Posterior cingulate gyrus (tissue), 11 donors: ENCODE measurements at regions not wholly inside any gene's neighbourhood (a gene's known extent, or its start where the extent isn't known, plus 50 kb on each side); places are given as distances from the start of the nearest gene placed in this dataset.
"Not testable (repeated sequence)": the region's sequence is repeated elsewhere in the genome, so short reads cannot be mapped to it uniquely, and the experiment has no call there.

Experiments
- DNase-seq, 10 donors: peaks; one replicate each; pipeline versions ENCODE4 v3.0.0 to v3.0.0-alpha.2; 2020 to 2021; ENCODE audit warnings: mixed read lengths in 3 of 10
- intact Hi-C: fragments of 100-400 bp; cut with DNase I; formaldehyde crosslinking; loops from one replicate; pipeline ENCODE4 v1.15.1; 2023

DNA sequence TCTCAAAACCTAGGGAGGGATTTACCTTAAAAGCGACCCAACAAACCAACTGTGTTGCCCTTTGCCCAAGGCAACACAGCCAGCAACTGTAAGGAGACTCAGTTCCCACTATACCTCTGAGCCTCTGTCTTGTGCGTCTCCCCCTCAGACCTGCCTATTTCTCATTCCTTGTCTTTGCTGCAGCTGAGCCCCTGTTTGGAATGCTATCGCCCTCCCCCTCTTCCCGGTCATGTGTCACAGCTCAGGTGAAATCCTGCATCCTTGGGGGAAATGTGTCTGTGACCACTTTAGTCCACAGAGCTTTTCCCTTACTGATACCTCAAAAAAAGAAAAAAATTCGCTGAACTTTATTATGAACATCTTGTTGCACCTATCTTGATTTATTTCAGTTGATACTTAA is 52.0 kb upstream of the LRIG1 start:
- no peak for DNase-seq
- intact Hi-C loops, result no loop called here

- DNase-seq, result no peak
- intact Hi-C loops, result no loop called here
Observed at GRCh38 chr3:66553441-66554113, 52.8 kb upstream of the LRIG1 start.

- intact Hi-C loops, result no loop called here
- no peak for DNase-seq
Observed at GRCh38 chr3:66554178-66554577, 53.4 kb upstream of the LRIG1 start.

- no peak for DNase-seq
- intact Hi-C loops, result no loop called here
Observed at GRCh38 chr3:66555214-66555844, 54.5 kb upstream of the LRIG1 start.

DNA sequence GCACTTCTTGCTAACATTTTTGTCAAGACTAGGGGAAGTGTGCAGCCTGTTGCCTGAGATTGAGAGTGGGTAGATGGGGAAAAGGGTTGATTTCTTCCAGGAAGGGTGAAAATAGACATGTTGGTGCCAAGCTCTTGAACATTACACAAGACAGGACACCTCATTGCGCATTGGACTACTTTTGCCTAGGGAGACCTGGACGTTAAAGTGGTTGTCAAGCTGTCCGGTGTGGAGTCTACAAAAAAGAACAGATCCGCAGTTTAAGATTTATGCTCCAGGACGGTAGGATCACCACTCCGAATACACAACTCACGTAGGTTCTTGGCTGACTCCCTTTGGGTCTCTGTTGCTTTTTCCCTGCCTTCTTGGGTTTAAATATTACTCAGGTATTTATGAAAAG is 56.3 kb upstream of the LRIG1 start:
- DNase-seq, result no peak
- intact Hi-C loops, result no loop called here

DNA sequence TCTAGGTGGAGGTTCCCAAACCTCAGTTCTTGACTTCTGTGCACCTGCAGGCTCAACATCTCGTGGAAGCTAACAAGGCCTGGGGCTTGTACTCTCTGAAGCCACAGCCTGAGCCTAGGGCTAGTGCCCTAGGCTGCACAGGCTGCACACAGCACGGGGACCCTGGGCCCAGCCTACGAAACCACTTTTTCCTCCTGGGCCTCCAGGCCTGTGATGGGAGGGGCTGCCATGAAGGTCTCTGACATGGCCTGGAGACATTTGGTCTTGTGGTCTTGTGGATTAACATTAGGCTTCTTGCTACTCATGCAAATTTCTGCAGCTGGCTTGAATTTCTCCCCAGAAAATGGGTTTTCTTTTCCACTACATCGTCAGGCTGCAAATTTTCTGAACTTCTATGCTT is 59.1 kb upstream of the LRIG1 start:
- intact Hi-C loops, DNase-seq: not testable (repeated sequence)

DNA sequence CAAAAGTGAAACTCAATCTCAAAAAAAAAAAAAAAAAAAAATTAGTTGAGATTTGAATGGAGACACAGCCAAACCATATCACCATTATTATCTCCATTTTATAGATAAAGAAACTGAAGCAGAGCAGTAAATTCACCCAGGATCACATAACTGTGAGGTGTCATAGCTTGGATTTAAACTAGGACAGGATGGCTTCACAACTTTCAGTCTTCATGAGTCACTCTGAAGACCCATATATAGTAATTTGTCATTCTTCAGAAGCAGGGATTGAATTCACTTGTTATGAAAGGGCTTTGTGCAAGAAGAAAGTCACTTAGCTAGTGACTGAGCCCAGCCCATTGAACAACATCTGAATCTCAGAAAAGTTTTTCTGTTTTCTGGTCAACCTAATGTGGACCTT is 60.5 kb upstream of the LRIG1 start:
- intact Hi-C loops, result no loop called here
- DNase-seq, result no peak

DNA sequence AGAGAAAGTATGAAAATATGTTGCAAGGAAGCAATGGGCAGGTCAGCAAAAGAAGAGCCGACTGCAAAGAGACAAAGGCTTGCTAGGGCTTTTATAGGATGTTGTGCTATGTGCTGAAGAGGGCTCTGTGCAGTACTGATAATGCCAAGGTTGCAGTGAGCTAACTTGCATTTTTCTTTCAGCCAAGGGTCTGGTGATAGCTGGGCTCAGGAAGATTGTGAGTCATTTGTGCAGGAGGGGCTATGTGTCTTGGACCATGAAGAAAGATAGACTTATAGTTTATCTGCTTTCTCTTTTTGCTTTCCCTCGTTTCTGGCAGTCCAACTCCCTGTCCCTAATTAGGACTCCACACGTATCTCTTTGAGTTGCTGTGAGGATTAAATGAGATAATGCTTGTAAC is 64.5 kb upstream of the LRIG1 start:
- intact Hi-C loops, result no loop called here
- DNase-seq, result no peak

DNA sequence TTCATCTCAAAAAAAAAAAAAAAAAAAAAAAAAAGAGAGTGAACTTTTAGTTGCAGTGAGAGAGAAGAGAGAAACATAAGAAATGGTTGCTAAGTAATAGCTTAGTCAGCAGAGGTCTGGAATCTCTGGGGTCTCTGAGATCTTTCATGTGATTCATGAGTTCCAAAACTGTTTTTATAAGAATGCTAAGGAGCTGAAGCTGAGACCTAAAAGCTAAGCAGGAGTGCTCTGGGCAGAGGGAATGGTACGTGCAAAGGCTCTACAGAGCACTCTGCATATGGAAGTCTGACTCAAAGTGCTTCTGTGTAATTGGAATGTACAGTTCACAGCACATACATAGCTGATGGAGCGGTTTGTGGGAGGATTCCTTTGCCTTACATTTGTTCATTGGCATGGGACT is 66.3 kb upstream of the LRIG1 start:
- no peak for DNase-seq
- intact Hi-C loops, result no loop called here

DNA sequence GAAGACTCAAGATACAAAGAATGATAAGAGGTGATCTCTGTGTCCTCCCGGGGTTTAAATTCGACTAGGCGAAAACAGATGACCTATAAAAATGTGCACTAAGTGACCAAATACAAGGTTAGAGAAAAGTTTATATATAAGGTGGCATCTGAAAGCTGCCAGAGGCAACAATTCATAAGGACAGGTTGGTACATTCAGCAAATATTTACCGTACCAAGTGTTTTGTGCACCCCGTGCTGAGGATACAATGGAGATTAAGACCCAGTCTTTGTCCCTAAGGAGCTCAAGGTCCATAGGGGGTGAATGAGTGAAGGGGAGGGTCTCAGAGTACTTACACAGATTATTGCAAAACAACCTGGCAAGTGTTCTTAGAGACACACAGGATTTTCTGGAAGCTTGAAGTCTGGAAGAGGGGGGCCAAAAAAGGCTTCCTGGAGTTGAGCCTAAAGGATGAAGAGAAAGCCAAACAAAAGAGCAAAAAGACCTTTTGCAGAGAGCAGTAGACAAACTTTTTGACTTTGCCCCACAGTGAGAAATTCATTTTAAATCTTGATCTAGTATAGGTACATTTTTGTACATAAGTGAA is 71.4 kb upstream of the LRIG1 start:
- DNase-seq, result no peak
- intact Hi-C loops, result no loop called here

DNA sequence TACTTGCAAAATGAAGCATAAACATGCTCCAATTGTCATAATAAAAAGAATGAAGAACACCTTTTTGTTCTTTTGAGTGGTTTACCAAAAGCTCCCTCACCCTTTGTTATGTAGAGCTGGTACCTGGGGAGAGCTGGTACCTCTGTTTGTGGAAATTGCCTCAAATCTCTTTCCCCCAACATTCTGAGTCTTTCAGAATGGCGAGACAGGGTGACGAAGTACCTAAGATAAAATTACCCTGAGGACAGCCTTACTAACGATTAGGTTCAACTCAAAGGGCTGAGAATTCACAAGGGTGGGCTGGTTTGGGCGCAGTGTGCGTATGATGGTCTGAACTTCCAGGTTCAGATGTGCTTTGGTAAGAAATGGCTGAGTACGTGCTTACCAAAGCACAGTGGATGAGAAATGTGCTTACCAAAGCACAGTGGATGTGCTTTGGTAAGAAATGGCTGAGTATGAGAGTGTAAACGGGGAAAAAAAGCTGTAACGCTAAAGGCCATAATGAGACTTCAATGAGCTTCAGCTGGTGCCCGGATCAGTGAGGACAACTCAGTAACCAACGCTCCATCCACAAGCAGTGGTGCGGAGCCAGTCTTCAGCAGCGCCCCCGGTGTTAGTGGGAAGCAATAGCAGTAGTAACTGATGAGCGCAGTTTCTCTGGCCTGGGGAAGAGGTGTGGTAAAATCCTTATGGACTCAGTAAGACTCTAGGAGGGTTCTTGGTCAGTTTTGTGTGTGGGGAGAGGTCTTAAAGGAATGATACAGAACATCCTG is 72.3 kb upstream of the LRIG1 start:
- intact Hi-C loops, result no loop called here
- DNase-seq, result peak in 1 of 10 donors; percentile 10

- DNase-seq, result no peak
- intact Hi-C loops, result no loop called here
Observed at GRCh38 chr3:66574091-66574490, 73.3 kb upstream of the LRIG1 start.

DNA sequence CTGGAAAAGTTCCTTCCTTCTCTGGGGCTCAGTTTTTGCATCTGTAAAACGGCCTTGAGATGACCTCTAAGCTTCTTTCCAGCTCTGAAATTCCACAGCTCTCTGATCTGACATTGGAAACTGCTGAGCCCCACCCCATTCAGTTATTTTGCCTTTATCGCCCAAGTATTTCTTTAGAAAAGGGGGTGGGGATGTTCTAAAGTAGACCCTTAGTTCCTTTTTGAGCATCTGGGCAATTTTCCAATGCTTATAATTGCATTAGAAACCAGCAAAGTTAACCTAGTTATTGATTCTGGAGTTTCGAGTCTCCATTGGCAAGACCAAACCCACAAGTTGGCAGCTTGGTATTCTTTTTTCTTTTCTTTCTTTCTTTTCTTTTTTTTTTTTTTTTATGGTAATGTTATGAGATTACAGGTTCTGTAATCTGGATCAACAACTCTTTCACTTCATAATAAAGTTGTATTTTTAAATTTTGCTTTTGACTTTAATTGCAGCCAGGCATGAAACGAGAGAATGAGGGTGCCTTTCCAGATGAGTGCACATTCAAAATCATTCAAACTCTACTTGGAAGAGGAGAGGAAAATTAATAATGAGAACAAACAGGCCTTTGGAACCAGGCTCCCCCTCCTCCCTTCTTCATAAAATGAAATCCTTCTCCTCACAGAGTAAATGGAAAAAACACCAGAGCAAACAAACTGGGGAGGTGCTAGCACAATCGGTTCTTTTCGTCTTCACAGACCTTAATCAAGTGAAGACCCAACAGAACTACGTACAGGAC is 76.8 kb upstream of the LRIG1 start:
- no peak for DNase-seq
- intact Hi-C loops, result no loop called here

DNA sequence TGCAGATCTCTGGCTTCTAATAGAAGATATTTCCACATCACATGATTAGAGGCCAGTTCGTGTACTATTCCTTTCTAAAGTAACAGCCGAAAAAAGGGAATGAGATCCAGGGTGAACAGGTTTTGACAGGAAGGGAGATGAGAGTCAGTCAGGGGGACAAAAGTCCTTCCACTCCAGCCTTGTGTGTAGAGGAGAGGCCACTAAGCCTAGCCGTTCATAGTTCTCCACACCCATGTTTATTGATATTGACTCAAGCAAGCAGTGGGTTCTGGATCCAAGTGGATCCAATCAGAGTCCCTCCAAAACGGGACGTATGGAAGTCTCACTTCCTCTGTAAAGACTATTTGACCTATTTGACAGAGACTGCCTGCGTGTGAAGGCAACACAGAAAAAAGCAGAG is 80.4 kb upstream of the LRIG1 start:
- DNase-seq, result no peak

DNA sequence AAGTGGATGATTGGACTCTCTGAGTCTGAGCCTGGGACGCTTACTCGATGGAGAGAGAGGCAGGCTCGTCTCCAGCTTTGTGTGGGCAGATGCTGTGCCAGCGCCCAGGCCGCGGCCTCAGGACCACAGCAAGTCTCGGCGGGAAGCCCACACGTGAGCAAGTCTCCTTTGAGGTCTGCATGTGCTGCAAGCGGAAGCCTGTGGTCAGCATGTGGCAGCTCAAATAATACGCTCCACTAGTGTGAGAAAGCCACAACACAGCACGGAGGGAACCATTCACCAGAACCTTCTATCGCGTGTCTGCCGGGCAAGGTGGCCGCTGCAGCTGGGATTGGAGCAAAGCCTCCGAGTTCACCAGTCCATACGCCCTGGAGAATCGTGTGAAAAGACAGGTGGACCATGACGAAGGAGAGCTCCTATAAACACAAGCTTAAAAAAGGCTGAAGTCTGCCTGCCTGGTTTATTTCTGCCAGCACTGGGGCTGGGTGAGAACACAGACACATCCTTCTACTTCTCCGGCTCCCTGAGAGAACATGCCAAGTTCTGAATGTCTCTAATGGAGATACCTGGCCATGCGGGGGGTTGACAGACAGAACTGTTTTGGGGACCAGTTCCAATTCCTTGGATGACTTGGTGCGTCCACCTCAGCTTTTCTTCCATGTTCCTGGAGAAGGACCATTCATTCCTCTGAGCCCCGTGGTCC is 82.0 kb upstream of the LRIG1 start:
- DNase-seq, result no peak

More for the DNA sequence above, 80.4 kb upstream of the LRIG1 start:
- intact Hi-C loops, result no loop called here

GRCh38 chr3:66583424-66584040 is 82.7 kb upstream of the LRIG1 start:
- intact Hi-C loops, result no loop called here
- no peak for DNase-seq

More for the DNA sequence above, 82.0 kb upstream of the LRIG1 start:
- intact Hi-C loops, result no loop called here

- DNase-seq, result no peak
- intact Hi-C loops, result no loop called here
Observed at GRCh38 chr3:66585520-66586095, 84.8 kb upstream of the LRIG1 start.

GRCh38 chr3:66586853-66587252 is 86.0 kb upstream of the LRIG1 start:
- intact Hi-C loops, result no loop called here

GRCh38 chr3:66588340-66588847 is 87.6 kb upstream of the LRIG1 start:
- intact Hi-C loops, result no loop called here
- DNase-seq, result no peak

More at GRCh38 chr3:66586853-66587252, 86.0 kb upstream of the LRIG1 start:
- DNase-seq, result no peak
